IMR-90 (cell line): ENCODE measurements at regions not wholly inside any gene's neighbourhood (a gene's known extent, or its start where the extent isn't known, plus 50 kb on each side); places are given as distances from the start of the nearest gene placed in this dataset.
A peak's percentile ranks its signal among the peaks of the same experiment; 100 is the strongest.

Source experiments
- ATAC-seq: fragments of 200-7000 bp; cut with Tn5 transposase; 2 replicates; pipeline ENCODE4 v1.9.1; 2020; ENCODE audit warnings: low read depth, mild to moderate bottlenecking, moderate library complexity
- BruUV-seq: library from RNA; stranded (reverse); fragments of 400-500 nt; replicated peaks from 2 replicates; lab custom pipeline; 2021; lab: Mats Ljungman, UMichigan
- CTCF ChIA-PET: fragments of 300-600 bp; formaldehyde crosslinking; extraction: SDS; loops from one replicate; lab custom pipeline; 2021; ENCODE audit warnings: antibody characterized with exemption; lab: Yijun Ruan, JAX
- POLR2A ChIA-PET: fragments of 300-600 bp; sonication (Branson Sonifier 250); formaldehyde crosslinking; loops from one replicate; lab custom pipeline; 2022; ENCODE audit warnings: antibody characterized with exemption; ENCODE audit not compliant: unreplicated experiment; lab: Charles Lee
- DNase-seq: peaks from one replicate; pipeline ENCODE4 v3.0.0; 2013
- H2AFZ ChIP-seq: replicated peaks from 2 replicates; pipeline ENCODE3; 2013; ENCODE audit warnings: low read length, mild to moderate bottlenecking; ENCODE audit not compliant: poor library complexity
- H2AK5ac ChIP-seq: 2 replicates; pipeline ENCODE4 v1.6.1; 2013; ENCODE audit warnings: low read depth, low read length, inconsistent platforms
- H2AK9ac ChIP-seq: replicated peaks from 2 replicates; pipeline ENCODE3; 2013; ENCODE audit warnings: mild to moderate bottlenecking, low read depth, low read length, moderate library complexity; ENCODE audit not compliant: poor library complexity
- H2BK120ac ChIP-seq: 2 replicates; pipeline ENCODE4 v1.6.1; 2013; ENCODE audit warnings: low read depth, low read length, inconsistent platforms
- H2BK15ac ChIP-seq: 3 replicates; pipeline ENCODE4 v1.6.1; 2013; ENCODE audit warnings: low read depth, low read length, inconsistent platforms
- H2BK20ac ChIP-seq: 2 replicates; pipeline ENCODE4 v1.6.1; 2013; ENCODE audit warnings: low read depth, mild to moderate bottlenecking, inconsistent platforms, low read length, moderate library complexity
- H2BK5ac ChIP-seq: 2 replicates; pipeline ENCODE4 v1.6.1; 2013; ENCODE audit warnings: mild to moderate bottlenecking, low read depth, low read length, inconsistent platforms; ENCODE audit not compliant: poor library complexity, severe bottlenecking
- H3K14ac ChIP-seq: replicated peaks from 2 replicates; pipeline ENCODE4 v1.6.1; 2013; ENCODE audit warnings: low read depth, low read length, inconsistent platforms
- H3K18ac ChIP-seq: 2 replicates; pipeline ENCODE4 v1.6.1; 2013; ENCODE audit warnings: low read depth, low read length, control low read depth
- H3K23ac ChIP-seq: 2 replicates; pipeline ENCODE4 v1.6.1; 2013; ENCODE audit warnings: low read depth, low read length, inconsistent platforms
- H3K27ac ChIP-seq: 2 replicates; pipeline ENCODE4 v1.5.1; 2013; ENCODE audit warnings: mild to moderate bottlenecking, control low read depth, low read length; ENCODE audit not compliant: insufficient read depth
- H3K27me3 ChIP-seq: 2 replicates; pipeline ENCODE4 v1.6.1; 2013; ENCODE audit warnings: low read length; ENCODE audit not compliant: control insufficient read depth, insufficient read depth
- H3K36me3 ChIP-seq: 2 replicates; pipeline ENCODE4 v1.6.1; 2013; ENCODE audit warnings: low read length, mixed read lengths; ENCODE audit not compliant: control insufficient read depth, insufficient read depth
- H3K4ac ChIP-seq: 2 replicates; pipeline ENCODE4 v1.6.1; 2013; ENCODE audit warnings: low read depth, low read length, inconsistent platforms
- H3K4me1 ChIP-seq: 2 replicates; pipeline ENCODE4 v1.6.1; 2013; ENCODE audit warnings: low read length, mixed read lengths; ENCODE audit not compliant: control insufficient read depth, insufficient read depth
- H3K4me2 ChIP-seq: 2 replicates; pipeline ENCODE4 v1.6.1; 2013; ENCODE audit warnings: low read depth, mild to moderate bottlenecking, control low read depth, low read length, moderate library complexity
- H3K4me3 ChIP-seq: 2 replicates; pipeline ENCODE4 v1.5.1; 2013; ENCODE audit warnings: low read depth, mild to moderate bottlenecking, control low read depth, low read length, moderate library complexity; ENCODE audit not compliant: insufficient read depth
- H3K56ac ChIP-seq: 2 replicates; pipeline ENCODE4 v1.6.1; 2013; ENCODE audit warnings: low read length, inconsistent platforms; ENCODE audit not compliant: insufficient read depth; ENCODE audit errors: extremely low read depth
- H3K79me1 ChIP-seq, 2 experiments: 2 replicates each; pipeline ENCODE4 v1.6.1; 2013; ENCODE audit warnings: low read length in 2 of 2, inconsistent platforms in 1 of 2, low read depth in 1 of 2
- H3K9ac ChIP-seq: 2 replicates; pipeline ENCODE4 v1.6.1; 2013; ENCODE audit warnings: low read depth, low read length, control low read depth
- H3K9me1 ChIP-seq: 2 replicates; pipeline ENCODE4 v1.6.1; 2013; ENCODE audit warnings: low read length, inconsistent platforms; ENCODE audit not compliant: insufficient read depth
- H3K9me3 ChIP-seq: 2 replicates; pipeline ENCODE4 v1.6.1; 2013; ENCODE audit warnings: low read length; ENCODE audit not compliant: control insufficient read depth, insufficient read depth
- H4K20me1 ChIP-seq: 2 replicates; pipeline ENCODE4 v1.6.1; 2013; ENCODE audit warnings: low read length, inconsistent platforms; ENCODE audit not compliant: insufficient read depth
- H4K5ac ChIP-seq: 2 replicates; pipeline ENCODE4 v1.6.1; 2013; ENCODE audit warnings: mild to moderate bottlenecking, low read depth, low read length, control low read depth
- H4K8ac ChIP-seq, 2 experiments: 2 replicates each; pipeline ENCODE4 v1.6.1; 2013; ENCODE audit warnings: low read depth in 2 of 2, low read length in 2 of 2, control low read depth in 1 of 2, inconsistent platforms in 1 of 2
- H4K91ac ChIP-seq: 2 replicates; pipeline ENCODE4 v1.6.1; 2013; ENCODE audit warnings: low read depth, low read length, inconsistent platforms; ENCODE audit not compliant: insufficient read depth
- CEBPB ChIP-seq: IDR thresholded peaks from 2 replicates; pipeline ENCODE4 v1.6.1; 2012; ENCODE audit warnings: low read depth, low read length, improper control_type of control experiment
- CHD1 ChIP-seq: IDR thresholded peaks from 2 replicates; pipeline ENCODE4 v1.6.1; 2012; ENCODE audit warnings: low read depth, low read length, improper control_type of control experiment
- FOS ChIP-seq: fragments of 150-350 bp; IDR thresholded peaks from 2 replicates; pipeline ENCODE4 v1.6.1; 2016; ENCODE audit warnings: low read depth, low read length
- MAFK ChIP-seq: IDR thresholded peaks from 2 replicates; pipeline ENCODE4 v1.6.1; 2012; ENCODE audit warnings: low read depth, low read length, improper control_type of control experiment
- MXI1 ChIP-seq: IDR thresholded peaks from 2 replicates; pipeline ENCODE4 v1.6.1; 2012; ENCODE audit warnings: low read depth, mild to moderate bottlenecking, low read length, moderate library complexity, borderline replicate concordance
- NFE2L2 ChIP-seq: fragments of 150-350 bp; IDR thresholded peaks from 2 replicates; pipeline ENCODE4 v1.6.1; 2016; ENCODE audit warnings: low read depth, mild to moderate bottlenecking, low read length
- POLR2A ChIP-seq: IDR thresholded peaks from 2 replicates; pipeline ENCODE4 v1.6.1; 2012; ENCODE audit warnings: mild to moderate bottlenecking, low read depth, low read length
- RAD21 ChIP-seq: IDR thresholded peaks from 2 replicates; pipeline ENCODE4 v1.6.1; 2012; ENCODE audit warnings: low read length, improper control_type of control experiment
- RCOR1 ChIP-seq: IDR thresholded peaks from 2 replicates; pipeline ENCODE4 v1.6.1; 2012; ENCODE audit warnings: mild to moderate bottlenecking, low read length, improper control_type of control experiment; ENCODE audit not compliant: insufficient replicate concordance
- RFX5 ChIP-seq: IDR thresholded peaks from 2 replicates; pipeline ENCODE4 v1.8.0; 2012; ENCODE audit warnings: low read depth, mild to moderate bottlenecking, low read length, moderate library complexity
- SMC3 ChIP-seq: fragments of 150-350 bp; IDR thresholded peaks from 2 replicates; pipeline ENCODE4 v1.6.1; 2016; ENCODE audit warnings: low read depth, mild to moderate bottlenecking, antibody characterized with exemption, low read length, moderate library complexity
- WGBS, 2 experiments: methylation state at CpG; one replicate each; pipeline versions ENCODE4 v1.1.5 to v1.1.7; 2013; ENCODE audit warnings: missing lambda C conversion rate in 2 of 2; ENCODE audit not compliant: insufficient read length in 1 of 2; ENCODE audit errors: extremely low coverage in 2 of 2; 5-methylcytosine and 5-hydroxymethylcytosine counted together
- dilution Hi-C: fragments of 300-500 bp; cut with HindIII; formaldehyde crosslinking; loops from one replicate; pipeline ENCODE4 v1.14.3; 2018; ENCODE audit warnings: low sequenced_read_pairs; ENCODE audit not compliant: unreplicated experiment
- in situ Hi-C: fragments of 300-500 bp; cut with MboI; formaldehyde crosslinking; loops from 3 replicates; pipeline ENCODE4 v1.14.3; 2019; ENCODE audit warnings: low sequenced_read_pairs, inconsistent platforms, mixed read lengths
- intact Hi-C: fragments of 100-400 bp; cut with micrococcal nuclease; formaldehyde crosslinking; loops from 2 replicates; pipeline ENCODE4 v1.10.0; 2022
- TF ChIP-seq, protein P1 (sequence below): conservative IDR thresholded peaks from 2 replicates; pipeline ENCODE4 v1.5.1; 2012; ENCODE audit warnings: mild to moderate bottlenecking, low read depth, low read length, improper control_type of control experiment
- TF ChIP-seq, protein P2 (sequence below): fragments of 150-350 bp; IDR thresholded peaks from 2 replicates; pipeline ENCODE4 v1.6.1; 2017; ENCODE audit warnings: mild to moderate bottlenecking, antibody characterized with exemption, low read length, low read depth
- TF ChIP-seq, protein P3 (sequence below): fragments of 150-350 bp; IDR thresholded peaks from 2 replicates; pipeline ENCODE4 v1.6.1; 2016; ENCODE audit warnings: low read depth, mild to moderate bottlenecking, low read length, moderate library complexity, borderline replicate concordance

DNA sequence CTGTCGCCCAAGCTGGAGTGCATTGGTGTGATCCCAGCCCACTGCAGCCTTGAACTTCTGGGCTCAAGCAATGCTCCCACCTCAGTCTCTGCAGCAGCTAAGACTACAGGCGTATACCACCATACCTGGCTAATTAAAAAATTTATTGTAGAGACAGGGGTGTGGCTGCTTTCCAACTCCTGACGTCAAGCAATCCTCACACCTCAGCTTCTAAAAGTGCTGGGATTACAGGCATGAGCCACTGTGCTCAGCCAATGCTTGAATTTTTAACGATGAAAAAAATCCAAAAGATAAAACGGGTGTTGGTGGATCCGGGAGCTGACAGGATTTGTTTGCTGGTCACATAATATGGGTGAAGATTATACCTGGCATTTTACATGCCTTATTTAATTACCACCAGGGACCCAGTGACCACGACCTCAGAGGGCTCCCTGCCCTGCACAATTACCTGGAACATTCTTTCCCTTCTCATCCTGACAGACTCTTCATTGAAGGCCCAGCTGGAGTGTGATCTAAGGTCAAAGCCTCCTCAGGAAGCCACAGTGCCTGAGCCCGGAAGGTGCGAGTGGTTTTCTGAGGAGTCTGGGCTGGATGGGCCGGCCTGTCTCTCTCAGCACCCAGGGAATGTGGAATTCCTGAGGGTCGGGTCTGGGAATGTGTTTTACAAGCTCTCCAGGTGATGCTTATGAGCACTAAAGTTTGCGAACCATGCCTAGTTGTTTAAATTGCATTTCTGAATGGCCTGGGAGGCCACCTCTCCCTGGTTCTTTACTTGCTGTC, 193.3 kb downstream of the USP12 start:
- H2BK15ac ChIP-seq = 0 out of 3 replicates have a peak overlapping the region, but pooled peaks have one; percentile 30
- 90% methylated on average over 2 of the region's 12 CpGs; no CpG with 5 or more reads in 1 of the 2 experiments for WGBS, 2 experiments
- H3K9me3 ChIP-seq = no peaks in the 10 kb centered on the region
- no peaks in the 10 kb centered on the region for H3K79me1 ChIP-seq
- no peak overlapping the region for H3K4me3 ChIP-seq
- in situ Hi-C loops (loop anchor here (10.0 to 25.0 kb wide), 2 partner anchors 634 to 1007 kb away; partner anchors contain the start of genes LNX2, POLR1D and URAD), dilution Hi-C loops (no loop called here), intact Hi-C loops (no loop called here)
- no peaks in the 10 kb centered on the region for H4K20me1 ChIP-seq
- H3K9ac ChIP-seq = no peak overlapping the region
- peaks cover 4% of the 10 kb centered on the region for H3K4me1 ChIP-seq
- no peak overlapping the region; the same call in 1 of the 2 replicates for H3K18ac ChIP-seq
- no peak overlapping the region for H3K14ac ChIP-seq
- no peaks in the 10 kb centered on the region for H3K36me3 ChIP-seq
- no peaks in the 10 kb centered on the region for H3K27me3 ChIP-seq
- H4K5ac ChIP-seq = no peak overlapping the region
- DNase-seq (no peak), ATAC-seq (no peak)
- no peak overlapping the region for H3K56ac ChIP-seq
- peaks cover 8% of the 10 kb centered on the region for H3K9me1 ChIP-seq
- H2AK9ac ChIP-seq = no peak overlapping the region
- BruUV-seq = no TSS peak
- CTCF ChIA-PET = interaction anchor here (0.8 kb wide), 1 partner anchor 380 kb away, joined by 3 read pairs; no protein-coding TSS in a partner anchor
- no peak overlapping the region; the same call in 1 of the 2 replicates for H3K27ac ChIP-seq
- H3K4ac ChIP-seq = peak overlapping the region; percentile 24; the same call in 1 of the 2 replicates
- peak overlapping the region; percentile 58 to 71; a peak in 3 of 4 replicates for H4K8ac ChIP-seq
- H2BK120ac ChIP-seq = peak overlapping the region; percentile 32
- H3K4me2 ChIP-seq = no peak overlapping the region
- H2AFZ ChIP-seq = no peak overlapping the region
- H2BK20ac ChIP-seq = peak overlapping the region; percentile 34; the same call in 1 of the 2 replicates
- POLR2A ChIA-PET = no interaction called here
- H2AK5ac ChIP-seq = peak overlapping the region; percentile 52; the same call in 1 of the 2 replicates
- H3K23ac ChIP-seq = no peak overlapping the region
- peak overlapping the region; percentile 77; the same call in 1 of the 2 replicates for H4K91ac ChIP-seq
- H2BK5ac ChIP-seq = no peak overlapping the region
- TF ChIP-seq MXI1 (no peak), POLR2A (no peak), NFE2L2 (no peak), MAFK (no peak), CEBPB (no peak), FOS (no peak), RCOR1 (no peak), CHD1 (no peak), RAD21 (no peak), RFX5 (no peak), SMC3 (no peak)
- TF ChIP-seq, protein P1, sequence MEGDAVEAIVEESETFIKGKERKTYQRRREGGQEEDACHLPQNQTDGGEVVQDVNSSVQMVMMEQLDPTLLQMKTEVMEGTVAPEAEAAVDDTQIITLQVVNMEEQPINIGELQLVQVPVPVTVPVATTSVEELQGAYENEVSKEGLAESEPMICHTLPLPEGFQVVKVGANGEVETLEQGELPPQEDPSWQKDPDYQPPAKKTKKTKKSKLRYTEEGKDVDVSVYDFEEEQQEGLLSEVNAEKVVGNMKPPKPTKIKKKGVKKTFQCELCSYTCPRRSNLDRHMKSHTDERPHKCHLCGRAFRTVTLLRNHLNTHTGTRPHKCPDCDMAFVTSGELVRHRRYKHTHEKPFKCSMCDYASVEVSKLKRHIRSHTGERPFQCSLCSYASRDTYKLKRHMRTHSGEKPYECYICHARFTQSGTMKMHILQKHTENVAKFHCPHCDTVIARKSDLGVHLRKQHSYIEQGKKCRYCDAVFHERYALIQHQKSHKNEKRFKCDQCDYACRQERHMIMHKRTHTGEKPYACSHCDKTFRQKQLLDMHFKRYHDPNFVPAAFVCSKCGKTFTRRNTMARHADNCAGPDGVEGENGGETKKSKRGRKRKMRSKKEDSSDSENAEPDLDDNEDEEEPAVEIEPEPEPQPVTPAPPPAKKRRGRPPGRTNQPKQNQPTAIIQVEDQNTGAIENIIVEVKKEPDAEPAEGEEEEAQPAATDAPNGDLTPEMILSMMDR = no peak
- TF ChIP-seq, protein P2, sequence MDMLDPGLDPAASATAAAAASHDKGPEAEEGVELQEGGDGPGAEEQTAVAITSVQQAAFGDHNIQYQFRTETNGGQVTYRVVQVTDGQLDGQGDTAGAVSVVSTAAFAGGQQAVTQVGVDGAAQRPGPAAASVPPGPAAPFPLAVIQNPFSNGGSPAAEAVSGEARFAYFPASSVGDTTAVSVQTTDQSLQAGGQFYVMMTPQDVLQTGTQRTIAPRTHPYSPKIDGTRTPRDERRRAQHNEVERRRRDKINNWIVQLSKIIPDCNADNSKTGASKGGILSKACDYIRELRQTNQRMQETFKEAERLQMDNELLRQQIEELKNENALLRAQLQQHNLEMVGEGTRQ = no peak
- TF ChIP-seq, protein P3, sequence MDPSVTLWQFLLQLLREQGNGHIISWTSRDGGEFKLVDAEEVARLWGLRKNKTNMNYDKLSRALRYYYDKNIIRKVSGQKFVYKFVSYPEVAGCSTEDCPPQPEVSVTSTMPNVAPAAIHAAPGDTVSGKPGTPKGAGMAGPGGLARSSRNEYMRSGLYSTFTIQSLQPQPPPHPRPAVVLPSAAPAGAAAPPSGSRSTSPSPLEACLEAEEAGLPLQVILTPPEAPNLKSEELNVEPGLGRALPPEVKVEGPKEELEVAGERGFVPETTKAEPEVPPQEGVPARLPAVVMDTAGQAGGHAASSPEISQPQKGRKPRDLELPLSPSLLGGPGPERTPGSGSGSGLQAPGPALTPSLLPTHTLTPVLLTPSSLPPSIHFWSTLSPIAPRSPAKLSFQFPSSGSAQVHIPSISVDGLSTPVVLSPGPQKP = no peak
